PC-3 (cell line): ENCODE measurements at regions not wholly inside any gene's neighbourhood (a gene's known extent, or its start where the extent isn't known, plus 50 kb on each side); places are given as distances from the start of the nearest gene placed in this dataset.

Experiments used
- ATAC-seq: fragments of 200-7000 bp; cut with Tn5 transposase; 2 replicates; pipeline ENCODE4 v1.9.1; 2020; ENCODE audit warnings: mild to moderate bottlenecking, moderate library complexity
- BruUV-seq: library from RNA; stranded (reverse); fragments of 400-500 nt; replicated peaks from 2 replicates; lab custom pipeline; 2021; lab: Mats Ljungman, UMichigan
- CTCF ChIA-PET: fragments of 300-600 bp; sonication (Branson Sonifier 250); formaldehyde crosslinking; loops from one replicate; lab custom pipeline; 2022; ENCODE audit warnings: antibody characterized with exemption; lab: Charles Lee
- POLR2A ChIA-PET: fragments of 300-600 bp; sonication (Branson Sonifier 250); formaldehyde crosslinking; loops from one replicate; lab custom pipeline; 2022; ENCODE audit warnings: antibody characterized with exemption; ENCODE audit not compliant: unreplicated experiment; lab: Charles Lee
- DNase-seq: peaks from one replicate; pipeline ENCODE4 v3.0.0-alpha.2; 2015
- H2AFZ ChIP-seq: fragments of 300-600 bp; sonication (generic); 2 replicates; pipeline ENCODE4 v1.6.0; 2016; ENCODE audit warnings: antibody characterized with exemption, low read length
- H3F3A ChIP-seq: fragments of 300-600 bp; sonication (generic); one replicate; pipeline ENCODE4 v1.6.0; 2017; ENCODE audit warnings: antibody characterized with exemption, low read length, control low read depth, mild to moderate bottlenecking; ENCODE audit not compliant: unreplicated experiment
- H3K27ac ChIP-seq: fragments of 300-600 bp; sonication (generic); 2 replicates; pipeline ENCODE4 v1.5.1; 2016; ENCODE audit warnings: mild to moderate bottlenecking, low read length
- H3K27me3 ChIP-seq: fragments of 300-600 bp; sonication (generic); 2 replicates; pipeline ENCODE4 v1.6.1; 2016; ENCODE audit warnings: low read length, mixed read lengths
- H3K36me3 ChIP-seq: fragments of 300-600 bp; sonication (generic); 2 replicates; pipeline ENCODE4 v1.6.1; 2016; ENCODE audit warnings: low read depth, mixed run types, low read length, mixed read lengths
- H3K4me1 ChIP-seq: fragments of 300-600 bp; sonication (generic); 2 replicates; pipeline ENCODE4 v1.5.1; 2016; ENCODE audit warnings: low read length; ENCODE audit not compliant: insufficient read depth
- H3K4me2 ChIP-seq: fragments of 300-600 bp; sonication (generic); 2 replicates; pipeline ENCODE4 v1.6.0; 2016; ENCODE audit warnings: low read length
- H3K4me3 ChIP-seq: fragments of 300-600 bp; sonication (generic); 2 replicates; pipeline ENCODE4 v1.5.1; 2016; ENCODE audit warnings: mild to moderate bottlenecking, low read length, mixed read lengths
- H3K79me2 ChIP-seq: fragments of 300-600 bp; sonication (generic); 2 replicates; pipeline ENCODE4 v1.6.1; 2017; ENCODE audit warnings: low read length, mixed read lengths
- H3K9ac ChIP-seq: fragments of 300-600 bp; sonication (generic); 2 replicates; pipeline ENCODE4 v1.6.0; 2016; ENCODE audit warnings: mild to moderate bottlenecking, low read length
- H3K9me2 ChIP-seq: fragments of 300-600 bp; sonication (generic); replicated peaks from 2 replicates; pipeline ENCODE4 v1.6.1; 2016; ENCODE audit warnings: mixed run types, low read length, mixed read lengths
- H3K9me3 ChIP-seq: fragments of 300-600 bp; sonication (generic); 2 replicates; pipeline ENCODE4 v1.6.1; 2016; ENCODE audit warnings: low read length, mixed read lengths
- H4K20me1 ChIP-seq: fragments of 300-600 bp; sonication (generic); 2 replicates; pipeline ENCODE4 v1.6.1; 2016; ENCODE audit warnings: low read length, mixed read lengths
- CTCF ChIP-seq: fragments of 300-600 bp; sonication (generic); conservative IDR thresholded peaks from 2 replicates; pipeline ENCODE4 v1.5.1; 2017; ENCODE audit warnings: antibody characterized with exemption, low read depth, mild to moderate bottlenecking, low read length
- EZH2 ChIP-seq: fragments of 300-600 bp; sonication (generic); IDR thresholded peaks from one replicate; pipeline ENCODE4 v1.6.1; 2017; ENCODE audit warnings: antibody characterized with exemption, mild to moderate bottlenecking, low read length; ENCODE audit not compliant: unreplicated experiment
- EZH2phosphoT487 ChIP-seq: fragments of 300-600 bp; sonication (generic); IDR thresholded peaks from 2 replicates; pipeline ENCODE4 v1.6.1; 2018; ENCODE audit warnings: mild to moderate bottlenecking, antibody characterized with exemption, low read length, borderline replicate concordance
- intact Hi-C: fragments of 100-400 bp; cut with micrococcal nuclease; formaldehyde crosslinking; loops from 2 replicates; pipeline ENCODE4 v1.9.0; 2023

GRCh38 chr13:50521831-50522149, 321.7 kb downstream of the DLEU7 start:
- Histone ChIP-seq H4K20me1 (no peaks in the 10 kb centered on the region), H3K4me2 (no peak overlapping the region), H3F3A (no peaks in the 10 kb centered on the region), H2AFZ (no peak overlapping the region), H3K27me3 (no peaks in the 10 kb centered on the region), H3K9me3 (no peaks in the 10 kb centered on the region), H3K4me1 (no peaks in the 10 kb centered on the region), H3K36me3 (no peaks in the 10 kb centered on the region), H3K79me2 (no peaks in the 10 kb centered on the region), H3K4me3 (no peak overlapping the region), H3K9me2 (no peaks in the 10 kb centered on the region), H3K9ac (no peak overlapping the region), H3K27ac (no peak overlapping the region)
- no peak for ATAC-seq
- ChIA-PET POLR2A (interaction anchor here (0.5 kb wide), 1 partner anchor 518 kb away, joined by 4 read pairs; no protein-coding TSS in a partner anchor), CTCF (no interaction called here)
- DNase-seq: no peak
- intact Hi-C loops: no loop called here
- BruUV-seq: no TSS peak
- TF ChIP-seq EZH2 (no peak), EZH2phosphoT487 (no peak), CTCF (no peak)

- Histone ChIP-seq H3K4me2 (no peak overlapping the region), H4K20me1 (no peaks in the 10 kb centered on the region), H3K9me2 (no peaks in the 10 kb centered on the region), H3F3A (no peaks in the 10 kb centered on the region), H3K79me2 (no peaks in the 10 kb centered on the region), H2AFZ (no peak overlapping the region), H3K4me3 (no peak overlapping the region), H3K36me3 (no peaks in the 10 kb centered on the region), H3K9me3 (no peaks in the 10 kb centered on the region), H3K27ac (no peak overlapping the region), H3K9ac (no peak overlapping the region), H3K27me3 (no peaks in the 10 kb centered on the region), H3K4me1 (no peaks in the 10 kb centered on the region)
- intact Hi-C loops: no loop called here
- POLR2A ChIA-PET: no interaction called here
- BruUV-seq: no TSS peak
- CTCF ChIA-PET: no interaction called here
- DNase-seq: no peak
- ATAC-seq: no peak
- TF ChIP-seq CTCF: no peak
- TF ChIP-seq EZH2: no peak
- no peak for TF ChIP-seq EZH2phosphoT487
These were observed 321.0 kb downstream of the DLEU7 start for GRCh38 chr13:50522506-50522905.

- ATAC-seq (no peak), DNase-seq (no peak)
- Histone ChIP-seq H4K20me1 (no peaks in the 10 kb centered on the region), H3K27ac (no peak overlapping the region), H3K4me2 (no peak overlapping the region), H3K9me2 (no peaks in the 10 kb centered on the region), H3F3A (no peaks in the 10 kb centered on the region), H3K9ac (no peak overlapping the region), H3K9me3 (no peaks in the 10 kb centered on the region), H3K27me3 (no peaks in the 10 kb centered on the region), H3K4me1 (no peaks in the 10 kb centered on the region), H3K4me3 (no peak overlapping the region), H2AFZ (no peak overlapping the region), H3K79me2 (no peaks in the 10 kb centered on the region), H3K36me3 (no peaks in the 10 kb centered on the region)
- TF ChIP-seq EZH2phosphoT487 (no peak), CTCF (no peak), EZH2 (no peak)
- CTCF ChIA-PET: no interaction called here
- intact Hi-C loops: no loop called here
- POLR2A ChIA-PET: no interaction called here
- no TSS peak for BruUV-seq
These were observed 320.2 kb downstream of the DLEU7 start for GRCh38 chr13:50523307-50523706.
